ENCODE measurements at regions not wholly inside any gene's neighbourhood (a gene's known extent, or its start where the extent isn't known, plus 50 kb on each side); places are given as distances from the start of the nearest gene placed in this dataset.

GRCh38 chr3:177862962-177863491 is 665.7 kb upstream of the TBL1XR1 start:
- TF ChIP-seq CTCF (conservative IDR thresholded peaks at IDR 0.05; ENCODE audit: low read depth, low read length) (no peak), EZH2 (IDR thresholded peaks at IDR 0.05; ENCODE audit: borderline replicate concordance, low read depth, low read length, poor library complexity, severe bottlenecking) (no peak)

Measured in A673 (cell line).